ENCODE measurements at regions not wholly inside any gene's neighbourhood (a gene's known extent, or its start where the extent isn't known, plus 50 kb on each side); places are given as distances from the start of the nearest gene placed in this dataset.
"Not testable (repeated sequence)": the region's sequence is repeated elsewhere in the genome, so short reads cannot be mapped to it uniquely, and the experiment has no call there.

DNA sequence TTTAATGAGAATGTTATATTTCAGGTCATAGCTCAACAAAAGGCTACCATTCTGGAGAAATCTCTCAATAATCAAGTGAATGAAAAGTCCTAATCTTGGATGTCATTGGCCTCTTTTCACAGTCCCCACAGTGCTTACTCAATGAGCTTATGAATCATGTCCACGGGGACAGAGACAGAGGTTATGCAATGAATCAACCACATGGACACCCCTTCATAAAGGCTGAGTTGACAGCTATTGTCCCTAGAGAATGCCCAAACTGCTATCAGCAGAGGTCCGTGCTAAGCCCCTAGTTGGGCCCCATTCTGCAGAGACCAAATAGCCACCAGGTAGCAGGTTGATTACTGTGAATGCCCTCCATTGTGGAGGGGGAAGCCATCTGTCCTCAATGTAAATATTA, 158.1 kb downstream of the LHFPL1 start:
- DNase-seq (ENCODE audit: extremely low spot score): no peak
- CTCF ChIA-PET: no interaction called here
- POLR2A ChIA-PET: no interaction called here
- TF ChIP-seq ZNF384 (IDR thresholded peaks at IDR 0.05): no peak

DNA sequence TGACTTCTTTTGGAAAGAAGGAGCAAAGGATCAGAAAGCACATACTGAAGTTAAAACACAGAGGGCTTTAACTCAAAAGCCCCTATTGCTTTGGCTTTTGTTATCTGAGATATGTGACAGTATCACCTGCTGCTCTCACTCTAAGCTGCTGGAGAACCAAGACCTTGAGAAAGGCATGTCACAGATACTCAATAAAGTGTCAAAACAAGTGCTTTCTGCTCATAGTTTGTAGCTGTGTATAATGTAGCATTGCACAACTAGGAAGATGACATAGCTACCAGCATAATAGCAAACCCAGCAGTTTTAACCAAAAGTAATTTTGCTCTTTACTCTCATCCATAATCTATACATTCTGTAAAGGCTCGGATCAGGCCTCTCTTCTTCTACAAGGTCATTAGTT, 159.6 kb downstream of the LHFPL1 start:
- CTCF ChIA-PET: no interaction called here

DNA sequence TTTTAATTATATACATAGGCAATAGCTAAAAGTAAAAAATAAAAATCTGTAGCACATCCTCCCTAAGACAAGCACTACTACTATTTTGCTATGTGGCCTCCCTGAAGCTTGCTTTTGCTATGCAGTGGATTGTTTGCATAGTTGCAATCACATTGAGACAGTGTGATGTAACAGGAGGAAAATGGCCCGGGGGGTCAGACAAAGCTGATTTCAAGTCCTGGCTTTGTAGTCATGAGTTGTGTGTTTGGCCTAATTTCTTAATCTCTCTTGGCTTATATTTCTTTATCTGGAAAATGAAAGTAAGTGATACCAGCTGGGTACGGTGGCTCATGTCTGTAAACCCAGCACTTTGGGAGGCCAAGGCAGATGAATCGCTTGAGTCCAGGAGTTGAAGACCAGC, 166.6 kb downstream of the LHFPL1 start:
- POLR2A ChIA-PET: no interaction called here
- CTCF ChIA-PET: no interaction called here
- no peak for TF ChIP-seq NFRKB (IDR thresholded peaks at IDR 0.05)
- DNase-seq (ENCODE audit: extremely low spot score): no peak

More for the DNA sequence above, 159.6 kb downstream of the LHFPL1 start:
- no peak for DNase-seq (ENCODE audit: extremely low spot score)
- TF ChIP-seq FOXK2 (IDR thresholded peaks at IDR 0.05): no peak
- TF ChIP-seq SP1 (IDR thresholded peaks at IDR 0.05): no peak
- no peak for TF ChIP-seq CTBP1 (IDR thresholded peaks at IDR 0.05; ENCODE audit: borderline replicate concordance)
- TF ChIP-seq, protein P1, sequence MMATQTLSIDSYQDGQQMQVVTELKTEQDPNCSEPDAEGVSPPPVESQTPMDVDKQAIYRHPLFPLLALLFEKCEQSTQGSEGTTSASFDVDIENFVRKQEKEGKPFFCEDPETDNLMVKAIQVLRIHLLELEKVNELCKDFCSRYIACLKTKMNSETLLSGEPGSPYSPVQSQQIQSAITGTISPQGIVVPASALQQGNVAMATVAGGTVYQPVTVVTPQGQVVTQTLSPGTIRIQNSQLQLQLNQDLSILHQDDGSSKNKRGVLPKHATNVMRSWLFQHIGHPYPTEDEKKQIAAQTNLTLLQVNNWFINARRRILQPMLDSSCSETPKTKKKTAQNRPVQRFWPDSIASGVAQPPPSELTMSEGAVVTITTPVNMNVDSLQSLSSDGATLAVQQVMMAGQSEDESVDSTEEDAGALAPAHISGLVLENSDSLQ (IDR thresholded peaks at IDR 0.05): no peak
- TF ChIP-seq BHLHE40 (IDR thresholded peaks at IDR 0.05; ENCODE audit: borderline replicate concordance): no peak
- TF ChIP-seq ELF4 (IDR thresholded peaks at IDR 0.05): no peak
- TF ChIP-seq TARDBP (IDR thresholded peaks at IDR 0.05): no peak
- TF ChIP-seq HDGF (IDR thresholded peaks at IDR 0.05; ENCODE audit: borderline replicate concordance): no peak
- no peak for TF ChIP-seq NFRKB (IDR thresholded peaks at IDR 0.05)
- no peak for TF ChIP-seq LEF1 (IDR thresholded peaks at IDR 0.05; ENCODE audit: borderline replicate concordance)
- no peak for TF ChIP-seq FOXM1 (IDR thresholded peaks at IDR 0.05; ENCODE audit: borderline replicate concordance)
- POLR2A ChIA-PET: no interaction called here

DNA sequence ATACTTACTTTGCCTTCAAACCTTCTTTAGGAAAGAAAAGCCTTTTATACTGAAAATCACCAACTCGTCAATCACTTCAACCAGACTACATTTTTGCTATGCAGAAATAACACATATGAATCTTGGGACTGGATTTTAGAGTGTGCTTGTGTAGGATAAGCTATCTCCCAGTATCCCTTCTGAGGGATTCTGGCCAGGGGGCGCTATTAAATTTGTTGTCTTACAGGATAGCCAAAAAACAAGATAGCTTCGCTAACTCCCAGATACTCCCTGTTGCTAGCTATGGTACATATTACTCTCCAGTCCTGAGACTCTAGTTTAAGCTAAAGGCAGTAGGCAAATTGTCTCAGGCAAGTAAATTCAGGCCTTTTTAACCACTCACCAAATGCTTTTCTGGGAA, 167.2 kb downstream of the LHFPL1 start:
- no peak for TF ChIP-seq FOXK2 (IDR thresholded peaks at IDR 0.05)
- no peak for TF ChIP-seq ARNT (IDR thresholded peaks at IDR 0.05)
- TF ChIP-seq BHLHE40 (IDR thresholded peaks at IDR 0.05; ENCODE audit: borderline replicate concordance): no peak
- TF ChIP-seq ELF4 (IDR thresholded peaks at IDR 0.05): no peak
- TF ChIP-seq NFRKB (IDR thresholded peaks at IDR 0.05): no peak
- no peak for TF ChIP-seq SUZ12 (IDR thresholded peaks at IDR 0.05)
- TF ChIP-seq SP1 (IDR thresholded peaks at IDR 0.05): no peak
- no peak for DNase-seq (ENCODE audit: extremely low spot score)
- ChIA-PET CTCF (no interaction called here), POLR2A (no interaction called here)

DNA sequence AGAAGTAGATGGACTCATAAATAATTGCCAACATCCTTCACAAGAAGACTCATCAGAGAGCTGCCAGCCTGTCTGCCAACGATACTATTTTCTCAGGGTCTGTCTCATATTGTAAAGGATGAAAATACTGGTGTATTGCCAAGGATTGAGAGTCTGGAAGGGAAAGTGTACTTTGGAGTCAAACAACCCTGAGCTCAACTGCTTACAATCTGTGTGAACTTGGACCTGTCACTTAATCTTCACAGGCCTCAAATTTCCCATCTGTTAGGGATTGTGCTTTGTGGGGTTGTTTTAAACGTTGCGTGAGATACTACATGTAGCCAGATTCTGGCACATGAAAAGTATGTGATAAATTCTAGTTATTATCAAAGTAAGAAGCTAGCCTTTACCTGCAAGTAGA, 169.1 kb downstream of the LHFPL1 start:
- DNase-seq (ENCODE audit: extremely low spot score): no peak
- no peak for TF ChIP-seq BHLHE40 (IDR thresholded peaks at IDR 0.05; ENCODE audit: borderline replicate concordance)
- no peak for TF ChIP-seq FOXM1 (IDR thresholded peaks at IDR 0.05; ENCODE audit: borderline replicate concordance)
- no peak for TF ChIP-seq HDGF (IDR thresholded peaks at IDR 0.05; ENCODE audit: borderline replicate concordance)
- TF ChIP-seq ZNF384 (IDR thresholded peaks at IDR 0.05): no peak
- ChIA-PET POLR2A (no interaction called here), CTCF (no interaction called here)

DNA sequence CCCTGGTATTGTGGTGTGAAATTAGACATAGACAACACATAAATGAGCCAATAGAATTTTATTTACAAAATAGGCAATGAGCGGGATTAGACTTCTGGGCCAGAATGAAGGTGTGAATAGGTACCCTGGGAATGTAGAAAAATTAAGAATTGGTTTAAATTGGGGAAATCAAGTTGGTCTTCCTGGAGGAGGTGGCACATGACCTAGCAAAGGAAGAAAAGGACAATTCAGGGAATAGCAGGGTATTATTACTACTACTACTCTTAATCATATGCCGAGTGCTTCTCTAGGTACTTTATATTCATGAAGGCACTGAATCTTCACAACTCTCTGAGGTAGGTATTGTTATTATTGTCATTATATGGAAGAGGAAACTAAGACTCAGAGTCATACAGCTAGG, 202.1 kb downstream of the LHFPL1 start:
- TF ChIP-seq FOXK2 (IDR thresholded peaks at IDR 0.05) (no peak), SP1 (IDR thresholded peaks at IDR 0.05) (no peak), FOXM1 (IDR thresholded peaks at IDR 0.05; ENCODE audit: borderline replicate concordance) (no peak), TARDBP (IDR thresholded peaks at IDR 0.05) (no peak)
- TF ChIP-seq, protein P1 (IDR thresholded peaks at IDR 0.05): no peak
- ChIA-PET POLR2A (no interaction called here), CTCF (no interaction called here)
- no peak for DNase-seq (ENCODE audit: extremely low spot score)

DNA sequence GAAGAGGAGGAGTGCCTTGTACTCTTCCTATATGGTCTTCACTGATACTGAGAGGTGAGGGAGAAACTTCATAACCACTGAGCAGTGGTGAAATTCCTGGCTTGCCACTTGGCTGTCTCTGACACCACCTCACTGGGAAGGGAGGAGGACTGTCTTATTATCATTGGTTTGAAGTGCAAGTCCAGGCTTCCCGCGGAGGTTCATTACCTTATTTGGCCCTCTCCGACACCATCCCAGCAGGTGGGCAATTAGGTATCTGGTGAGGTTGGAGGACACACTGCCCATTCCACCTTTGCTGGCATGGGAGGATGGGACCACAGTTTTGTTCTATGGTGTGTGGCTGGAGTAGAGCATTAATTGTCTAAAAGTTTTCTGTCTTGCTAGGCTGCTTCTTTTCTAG, 206.1 kb downstream of the LHFPL1 start:
- DNase-seq (ENCODE audit: extremely low spot score): no peak
- POLR2A ChIA-PET: no interaction called here
- CTCF ChIA-PET: no interaction called here
- TF ChIP-seq FOXA1 (IDR thresholded peaks at IDR 0.05) (no peak), CTBP1 (IDR thresholded peaks at IDR 0.05; ENCODE audit: borderline replicate concordance) (no peak)
- TF ChIP-seq, protein P1 (IDR thresholded peaks at IDR 0.05): no peak

DNA sequence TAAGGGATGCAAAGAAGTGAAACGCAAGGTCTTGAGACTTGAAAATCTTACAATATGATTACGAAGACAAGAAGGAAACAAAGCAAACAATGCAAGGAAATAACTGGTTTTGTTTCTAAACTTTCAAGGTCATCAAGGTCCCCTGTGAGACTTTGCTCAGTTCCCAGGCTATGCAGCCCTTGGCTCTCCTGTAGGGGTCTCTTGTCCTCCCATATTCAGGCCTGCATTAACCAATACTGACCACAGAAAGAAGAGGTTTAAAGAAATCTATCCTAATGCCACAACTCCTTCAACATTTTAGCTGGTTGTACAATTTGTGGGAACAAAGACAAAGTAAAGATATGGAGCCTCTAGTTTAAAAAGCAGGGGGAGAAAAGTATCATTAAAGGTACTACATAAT, 209.2 kb downstream of the LHFPL1 start:
- TF ChIP-seq FOXM1 (IDR thresholded peaks at IDR 0.05; ENCODE audit: borderline replicate concordance): no peak
- TF ChIP-seq ZNF384 (IDR thresholded peaks at IDR 0.05): no peak
- TF ChIP-seq SUZ12 (IDR thresholded peaks at IDR 0.05): no peak
- TF ChIP-seq L3MBTL2 (conservative IDR thresholded peaks at IDR 0.05): no peak
- TF ChIP-seq BHLHE40 (IDR thresholded peaks at IDR 0.05; ENCODE audit: borderline replicate concordance): no peak
- no peak for TF ChIP-seq SP1 (IDR thresholded peaks at IDR 0.05)
- TF ChIP-seq FOXK2 (IDR thresholded peaks at IDR 0.05): no peak
- ChIA-PET POLR2A (no interaction called here), CTCF (no interaction called here)
- no peak for DNase-seq (ENCODE audit: extremely low spot score)

DNA sequence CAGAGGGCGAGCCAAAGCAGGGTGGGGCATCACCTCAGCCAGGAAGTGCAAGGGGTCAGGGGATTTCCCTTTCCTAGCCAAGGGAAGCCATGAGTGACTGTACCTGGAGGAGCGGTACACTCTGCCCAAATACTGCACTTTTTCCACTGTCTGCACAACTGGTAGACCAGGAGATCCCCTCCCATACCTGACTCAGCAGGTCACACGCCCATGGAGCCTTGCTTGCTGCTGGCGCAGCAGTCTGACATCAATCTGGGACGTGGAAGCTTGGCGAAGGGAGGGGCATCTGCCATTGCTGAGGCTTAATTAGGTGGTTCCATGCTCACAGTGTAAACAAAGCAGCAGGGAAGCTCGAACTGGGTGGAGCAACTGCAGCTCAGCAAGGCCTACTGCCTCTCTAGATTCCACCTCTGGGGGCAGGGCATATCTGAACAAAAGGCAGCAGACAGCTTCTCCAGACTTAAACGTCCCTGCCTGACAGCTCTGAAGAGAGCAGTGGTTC, 217.7 kb downstream of the LHFPL1 start:
- POLR2A ChIA-PET; DNase-seq (ENCODE audit: extremely low spot score); CTCF ChIA-PET: not testable (repeated sequence)

Data from HEK293T (cell line).